ENCODE measurements at regions not wholly inside any gene's neighbourhood (a gene's known extent, or its start where the extent isn't known, plus 50 kb on each side); places are given as distances from the start of the nearest gene placed in this dataset.

DNA sequence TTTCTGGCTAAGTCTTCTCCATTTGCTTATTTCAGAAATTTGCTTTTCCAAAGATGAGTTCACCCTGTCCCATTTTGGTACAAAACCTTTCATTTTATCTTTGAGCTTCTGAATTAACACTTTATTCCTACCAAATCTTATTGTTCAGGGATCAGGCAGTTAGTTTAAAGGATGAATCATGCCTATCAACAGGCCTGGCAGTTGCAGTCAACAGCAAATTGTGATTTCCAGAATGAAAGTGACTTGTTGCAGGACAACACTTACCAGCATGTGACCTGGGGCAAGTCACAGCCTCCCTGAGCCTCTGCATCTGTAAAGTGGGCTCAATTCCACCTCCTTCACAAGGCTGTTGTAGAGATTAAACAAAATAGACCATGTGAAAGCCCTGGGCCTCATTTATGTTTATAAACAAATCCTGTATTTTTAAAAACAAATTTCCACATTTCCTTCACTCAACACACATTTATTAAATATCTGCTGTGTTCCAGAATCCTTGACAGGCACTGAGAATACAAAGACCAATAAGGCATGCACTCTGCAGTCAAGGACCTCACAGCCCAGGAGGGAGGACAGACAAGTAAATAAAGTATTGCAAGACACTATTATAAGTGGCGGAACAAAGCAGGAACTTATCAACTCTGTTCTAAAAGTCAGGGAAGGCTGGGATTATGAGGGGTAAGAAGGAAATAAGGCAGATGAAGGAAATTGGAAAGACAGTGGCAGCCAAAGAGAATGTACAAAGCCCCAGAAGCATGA, 359.1 kb upstream of the IL12A start:
- no peak for DNase-seq

DNA sequence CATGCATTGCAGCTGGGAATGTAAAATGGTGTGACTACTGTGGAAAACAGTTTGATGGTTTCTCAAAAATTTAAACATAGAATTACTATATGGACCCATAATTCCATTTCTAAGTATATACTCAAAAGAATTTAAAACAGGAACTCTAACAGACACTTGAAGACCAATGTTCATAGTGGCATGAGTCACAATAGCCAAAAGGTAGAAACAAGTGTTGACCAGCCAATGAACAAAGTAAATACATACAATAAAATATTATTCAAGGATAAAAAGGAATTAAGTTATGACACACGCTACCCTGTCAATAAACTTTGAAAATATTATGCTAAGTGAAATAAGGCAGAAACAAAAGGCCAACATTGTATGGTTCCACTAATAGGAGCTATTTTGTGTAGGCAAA, 357.4 kb upstream of the IL12A start:
- DNase-seq: no peak

- DNase-seq: no peak
These were observed 356.5 kb upstream of the IL12A start for GRCh38 chr3:159632128-159632527.

DNA sequence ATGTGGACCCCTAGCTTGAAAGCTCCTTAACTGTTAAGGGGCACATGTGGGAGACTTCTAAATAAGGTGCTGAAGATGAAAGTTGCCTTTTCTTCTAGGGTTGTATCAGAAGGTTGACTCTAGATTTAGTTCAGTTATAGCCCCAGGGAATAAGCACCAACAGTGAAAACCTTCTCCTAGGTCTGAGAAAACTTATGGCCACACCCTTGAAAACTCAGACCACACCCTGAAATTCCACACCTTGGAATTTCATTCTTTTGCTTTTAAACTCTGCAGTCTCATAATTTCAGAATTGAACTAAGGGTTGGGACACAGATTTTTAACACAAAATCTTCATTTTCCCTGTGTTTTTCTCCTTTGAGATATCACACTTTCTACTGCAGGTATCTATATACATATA, 355.8 kb upstream of the IL12A start:
- DNase-seq: no peak

DNA sequence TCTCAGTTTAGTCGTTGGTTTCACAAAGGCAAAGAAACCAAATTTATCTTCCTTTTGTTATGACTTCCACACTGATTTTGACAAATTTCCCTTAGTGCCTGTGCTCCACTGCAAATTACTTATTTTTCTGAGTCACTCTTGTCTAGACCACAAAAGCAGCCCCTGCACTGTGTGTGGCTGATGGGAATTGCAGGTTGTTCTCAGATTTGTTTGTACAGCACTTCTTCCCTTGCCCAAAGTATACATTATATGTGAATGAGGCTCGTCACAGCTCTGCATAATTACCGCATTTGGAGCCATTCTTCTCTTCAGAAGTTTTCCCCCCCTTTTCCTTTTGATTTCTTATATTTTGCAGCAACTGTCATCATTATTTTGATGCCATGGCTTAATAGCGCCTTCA, 354.2 kb upstream of the IL12A start:
- DNase-seq: no peak

- DNase-seq: no peak
These were observed 353.5 kb upstream of the IL12A start for GRCh38 chr3:159635047-159635641.

DNA sequence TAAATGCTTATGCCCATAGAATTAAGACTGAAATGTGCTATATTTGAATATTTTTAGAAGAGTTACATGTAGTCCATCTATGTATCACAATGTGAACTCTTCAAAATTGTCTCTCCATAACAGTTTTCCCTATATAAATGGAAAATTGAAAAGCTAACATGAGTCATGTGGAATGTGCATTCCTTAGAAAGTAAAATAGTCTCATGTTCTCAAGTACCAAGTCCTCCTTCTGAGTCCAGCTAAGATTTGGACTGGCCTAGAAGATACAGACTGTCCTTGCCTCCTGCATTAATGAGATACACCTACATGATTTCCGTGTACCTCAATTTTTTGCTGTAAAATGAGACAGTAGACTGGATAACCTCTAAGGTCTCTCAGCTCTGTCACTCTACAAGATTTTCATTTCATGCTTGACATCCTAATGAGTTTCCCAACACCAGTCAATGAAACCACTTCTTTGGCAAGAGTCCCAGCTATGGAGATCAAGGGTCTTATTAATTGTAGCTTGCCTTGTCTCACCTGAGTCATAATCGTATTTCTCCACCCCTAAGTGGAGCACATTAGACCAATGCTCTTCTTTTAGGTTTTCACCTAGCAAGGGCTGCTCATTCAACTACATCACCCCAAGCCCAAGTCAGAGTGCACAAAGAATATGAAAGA, 350.6 kb upstream of the IL12A start:
- DNase-seq: no peak

DNA sequence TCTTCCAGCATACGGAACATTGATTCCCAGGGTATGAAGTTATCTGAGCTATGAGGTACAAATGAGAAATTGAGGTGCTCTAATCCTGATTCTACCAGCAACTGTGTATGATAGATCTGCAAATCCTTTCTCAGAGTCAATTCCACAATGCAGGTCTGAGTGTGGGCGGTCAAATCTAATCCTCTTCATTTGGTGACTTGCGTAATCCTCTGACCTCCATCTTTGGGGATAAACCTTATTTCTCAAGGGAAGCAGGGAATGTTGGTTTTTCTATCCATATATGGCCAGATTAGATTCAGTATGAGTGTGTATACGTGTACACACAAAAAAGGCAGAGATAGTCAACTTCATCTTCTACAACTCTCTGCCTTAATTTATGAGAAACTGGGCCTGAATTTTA, 348.4 kb upstream of the IL12A start:
- DNase-seq: no peak

- DNase-seq: no peak
These were observed 345.2 kb upstream of the IL12A start for GRCh38 chr3:159643406-159643805.

GRCh38 chr3:159645874-159646273, 342.8 kb upstream of the IL12A start:
- no peak for DNase-seq

GRCh38 chr3:159649951-159650350, 338.7 kb upstream of the IL12A start:
- peak in 1 of 14 donors; percentile 60 for DNase-seq

DNA sequence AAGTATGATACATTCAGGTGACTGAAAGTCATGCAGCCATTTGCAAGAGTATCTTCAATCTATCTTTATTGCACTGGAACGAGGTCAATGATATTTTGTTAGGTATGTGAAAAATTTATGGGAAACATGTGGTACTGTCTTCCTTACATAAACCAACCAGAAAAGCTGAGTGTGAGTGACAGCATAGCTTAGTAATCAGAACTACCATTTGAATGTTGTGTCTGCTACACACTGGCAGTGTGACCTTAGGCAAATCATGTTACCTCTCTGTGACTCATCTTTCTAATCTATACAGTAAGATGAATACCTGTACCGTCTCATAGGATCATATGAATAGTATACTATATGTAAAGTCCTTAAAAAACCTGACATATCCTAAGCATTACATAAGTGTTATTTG, 337.9 kb upstream of the IL12A start:
- no peak for DNase-seq

GRCh38 chr3:159652452-159652851, 336.2 kb upstream of the IL12A start:
- no peak for DNase-seq

GRCh38 chr3:159654183-159655134, 334.2 kb upstream of the IL12A start:
- no peak for DNase-seq

DNA sequence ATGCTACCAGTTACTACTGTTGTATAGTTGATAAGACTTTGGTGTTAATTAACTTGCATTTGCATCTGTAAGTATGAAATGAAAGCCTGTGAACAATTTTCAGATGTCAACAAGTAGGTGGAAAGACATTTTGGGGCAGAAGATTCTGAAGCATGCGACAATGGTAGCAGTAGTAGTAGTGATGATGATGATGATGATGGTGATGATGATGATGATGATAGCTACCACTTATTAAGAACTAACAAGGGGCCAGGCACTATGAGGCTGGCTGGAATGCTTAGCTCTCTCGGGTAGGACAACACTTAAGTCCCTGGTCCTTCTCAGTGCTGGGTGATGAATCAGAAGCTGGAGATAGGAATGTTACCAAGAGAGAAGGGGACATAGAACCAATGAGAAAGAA, 333.4 kb upstream of the IL12A start:
- no peak for DNase-seq

- no peak for DNase-seq
These were observed 331.5 kb upstream of the IL12A start for GRCh38 chr3:159657176-159657575.

- no peak for DNase-seq
These were observed 331.0 kb upstream of the IL12A start for GRCh38 chr3:159657629-159658028.

DNA sequence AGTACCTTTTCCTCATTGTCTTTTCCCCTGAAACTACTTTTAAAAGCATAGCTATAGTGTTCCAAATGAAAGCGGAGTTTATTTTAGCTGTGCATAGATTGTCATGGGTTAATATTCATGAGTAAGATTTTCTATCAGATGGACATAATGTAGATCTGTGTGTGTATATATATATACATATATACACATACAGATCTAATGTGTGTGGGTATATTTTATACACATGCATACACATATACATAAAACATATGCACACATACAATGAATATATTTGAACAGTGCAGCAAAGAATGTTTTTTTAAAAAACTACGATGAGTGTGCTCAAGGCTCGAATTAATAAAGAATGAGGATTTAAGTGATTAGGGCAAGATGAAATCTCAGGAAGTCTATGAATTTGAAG, 328.3 kb upstream of the IL12A start:
- DNase-seq: no peak

DNA sequence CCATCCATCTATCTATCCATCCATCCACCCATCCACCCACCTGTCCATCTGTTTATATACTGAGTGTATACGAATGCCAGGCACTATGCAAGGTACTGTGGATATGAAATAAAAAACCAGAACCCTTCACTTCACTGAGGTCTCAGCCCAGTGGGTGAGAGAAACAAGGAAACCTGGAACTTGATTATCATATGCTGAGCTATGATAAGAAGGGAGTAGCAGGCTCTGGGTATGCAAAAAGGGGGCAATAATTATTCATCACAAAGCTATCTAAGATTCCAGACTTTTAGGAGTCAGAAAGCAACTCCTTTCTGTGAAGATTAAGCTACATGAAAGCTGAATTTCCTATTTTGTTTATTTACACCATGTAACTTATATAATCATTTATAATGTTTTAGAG, 327.7 kb upstream of the IL12A start:
- no peak for DNase-seq

DNA sequence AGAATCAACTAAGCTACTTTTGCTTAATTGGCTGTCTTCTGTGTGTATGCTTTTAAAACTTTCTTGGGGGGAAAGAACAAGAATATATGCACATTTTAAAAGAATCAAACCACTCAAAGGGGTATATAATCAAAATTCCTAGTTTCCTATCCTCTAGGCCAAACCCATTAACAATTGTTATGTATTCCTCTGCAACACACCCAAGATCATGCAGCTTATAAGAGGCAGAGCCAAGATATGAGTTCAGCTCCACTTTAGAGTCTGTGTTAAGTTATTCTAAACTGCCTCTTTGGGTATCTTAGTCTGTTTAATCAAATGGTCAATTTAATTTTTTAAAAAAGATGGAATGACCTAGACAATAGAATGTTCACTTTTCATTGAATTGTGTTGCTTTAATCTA, 326.1 kb upstream of the IL12A start:
- no peak for DNase-seq

GRCh38 chr3:159664006-159664405, 324.6 kb upstream of the IL12A start:
- DNase-seq: no peak

- no peak for DNase-seq
These were observed 324.0 kb upstream of the IL12A start for GRCh38 chr3:159664653-159665052.

DNA sequence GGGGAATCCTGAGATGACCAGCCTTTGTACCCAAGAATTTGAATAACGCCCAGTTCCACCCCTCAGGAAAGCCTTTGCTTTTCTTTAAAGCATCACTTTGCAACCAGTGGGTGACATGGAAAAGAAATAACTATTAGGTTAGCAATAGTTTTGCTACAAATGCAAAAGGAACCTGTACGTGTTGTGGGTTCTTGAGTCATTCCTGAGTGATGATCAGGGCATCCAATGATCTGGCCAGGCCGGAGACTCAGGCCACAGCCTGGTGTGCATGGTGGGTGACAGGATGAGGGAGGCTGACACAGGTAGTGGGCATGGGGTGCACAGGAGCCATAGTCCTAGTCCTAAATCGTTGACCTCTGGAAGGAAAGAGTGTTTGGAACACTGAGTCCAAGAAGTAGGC, 321.4 kb upstream of the IL12A start:
- no peak for DNase-seq

Measured in C1 segment of cervical spinal cord (tissue), 14 donors.